AG10803 (cell line): ENCODE measurements at regions not wholly inside any gene's neighbourhood (a gene's known extent, or its start where the extent isn't known, plus 50 kb on each side); places are given as distances from the start of the nearest gene placed in this dataset.
"Not testable (repeated sequence)": the region's sequence is repeated elsewhere in the genome, so short reads cannot be mapped to it uniquely, and the experiment has no call there.

Experiments used
- DNase-seq: peaks from one replicate; pipeline ENCODE4 v3.0.0; 2010; ENCODE audit warnings: low read depth
- H3K4me3 ChIP-seq: 2 replicates; pipeline ENCODE4 v1.5.1; 2011; ENCODE audit warnings: mild to moderate bottlenecking, low read length, control low read depth
- TF ChIP-seq, protein P1 (sequence below): conservative IDR thresholded peaks from 2 replicates; pipeline ENCODE4 v1.5.1; 2011; ENCODE audit warnings: mild to moderate bottlenecking, low read length, control low read depth, inconsistent platforms

DNA sequence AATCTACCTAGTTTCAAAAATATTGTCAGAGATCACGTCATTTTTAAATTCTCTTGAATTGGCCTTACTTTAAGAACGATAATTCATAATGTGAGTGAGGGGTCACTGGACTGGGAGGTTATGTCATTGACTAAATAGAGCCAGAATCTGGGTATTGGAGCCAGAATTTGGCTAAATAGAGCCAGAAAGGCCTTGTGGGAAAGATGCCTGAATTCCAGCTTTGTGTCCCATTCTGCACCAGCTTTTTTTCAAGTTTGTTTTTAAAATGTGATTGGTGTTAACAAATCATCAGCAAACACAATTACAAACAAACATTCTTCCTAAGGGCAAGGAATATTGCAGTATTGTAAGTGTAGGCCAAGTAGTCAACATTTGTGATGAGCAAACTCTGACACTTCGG, 233.2 kb upstream of the PRKCQ start:
- TF ChIP-seq, protein P1, sequence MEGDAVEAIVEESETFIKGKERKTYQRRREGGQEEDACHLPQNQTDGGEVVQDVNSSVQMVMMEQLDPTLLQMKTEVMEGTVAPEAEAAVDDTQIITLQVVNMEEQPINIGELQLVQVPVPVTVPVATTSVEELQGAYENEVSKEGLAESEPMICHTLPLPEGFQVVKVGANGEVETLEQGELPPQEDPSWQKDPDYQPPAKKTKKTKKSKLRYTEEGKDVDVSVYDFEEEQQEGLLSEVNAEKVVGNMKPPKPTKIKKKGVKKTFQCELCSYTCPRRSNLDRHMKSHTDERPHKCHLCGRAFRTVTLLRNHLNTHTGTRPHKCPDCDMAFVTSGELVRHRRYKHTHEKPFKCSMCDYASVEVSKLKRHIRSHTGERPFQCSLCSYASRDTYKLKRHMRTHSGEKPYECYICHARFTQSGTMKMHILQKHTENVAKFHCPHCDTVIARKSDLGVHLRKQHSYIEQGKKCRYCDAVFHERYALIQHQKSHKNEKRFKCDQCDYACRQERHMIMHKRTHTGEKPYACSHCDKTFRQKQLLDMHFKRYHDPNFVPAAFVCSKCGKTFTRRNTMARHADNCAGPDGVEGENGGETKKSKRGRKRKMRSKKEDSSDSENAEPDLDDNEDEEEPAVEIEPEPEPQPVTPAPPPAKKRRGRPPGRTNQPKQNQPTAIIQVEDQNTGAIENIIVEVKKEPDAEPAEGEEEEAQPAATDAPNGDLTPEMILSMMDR = no peak
- peak; percentile 21 for DNase-seq
- no peak overlapping the region for H3K4me3 ChIP-seq

DNA sequence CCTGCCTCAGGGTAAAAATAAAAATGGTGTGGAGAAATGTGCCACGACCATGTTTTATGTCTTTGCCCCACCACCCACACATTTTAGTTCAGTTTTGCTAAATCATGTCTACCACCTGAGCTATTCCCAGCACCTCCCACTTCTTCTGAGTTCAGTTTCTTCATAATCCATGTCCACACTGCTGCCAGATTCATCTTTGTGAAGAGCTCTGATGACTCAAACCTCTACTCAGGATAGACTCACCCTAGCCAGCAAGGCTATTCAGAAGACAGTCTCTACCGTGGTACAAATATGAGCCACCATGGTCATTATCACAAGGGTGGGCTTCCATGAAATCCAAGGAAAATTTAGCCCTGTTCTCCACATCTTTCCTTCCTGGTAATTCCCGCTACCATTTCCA, 231.1 kb upstream of the PRKCQ start:
- TF ChIP-seq, protein P1 = no peak
- no peak for DNase-seq

DNA sequence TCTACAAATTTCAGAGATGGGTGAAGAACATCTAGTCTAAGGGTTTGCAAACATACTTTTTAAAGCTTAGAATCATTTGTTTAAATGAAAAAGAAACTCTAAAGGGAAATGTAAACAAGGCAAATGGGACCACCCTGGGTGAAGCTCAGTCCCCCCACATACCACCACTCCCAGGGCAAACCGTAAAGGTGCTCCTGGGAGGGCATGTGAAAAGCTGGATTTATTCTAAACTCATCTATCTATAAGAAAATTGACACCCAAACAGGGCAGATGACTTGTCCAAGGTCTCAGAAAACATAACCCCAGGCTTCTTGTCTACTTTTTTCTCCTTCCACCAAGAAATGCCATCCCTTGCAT, 223.3 kb upstream of the PRKCQ start:
- no peak overlapping the region for H3K4me3 ChIP-seq
- no peak for DNase-seq
- TF ChIP-seq, protein P1 = no peak

More for the DNA sequence above, 231.1 kb upstream of the PRKCQ start:
- H3K4me3 ChIP-seq = no peak overlapping the region

DNA sequence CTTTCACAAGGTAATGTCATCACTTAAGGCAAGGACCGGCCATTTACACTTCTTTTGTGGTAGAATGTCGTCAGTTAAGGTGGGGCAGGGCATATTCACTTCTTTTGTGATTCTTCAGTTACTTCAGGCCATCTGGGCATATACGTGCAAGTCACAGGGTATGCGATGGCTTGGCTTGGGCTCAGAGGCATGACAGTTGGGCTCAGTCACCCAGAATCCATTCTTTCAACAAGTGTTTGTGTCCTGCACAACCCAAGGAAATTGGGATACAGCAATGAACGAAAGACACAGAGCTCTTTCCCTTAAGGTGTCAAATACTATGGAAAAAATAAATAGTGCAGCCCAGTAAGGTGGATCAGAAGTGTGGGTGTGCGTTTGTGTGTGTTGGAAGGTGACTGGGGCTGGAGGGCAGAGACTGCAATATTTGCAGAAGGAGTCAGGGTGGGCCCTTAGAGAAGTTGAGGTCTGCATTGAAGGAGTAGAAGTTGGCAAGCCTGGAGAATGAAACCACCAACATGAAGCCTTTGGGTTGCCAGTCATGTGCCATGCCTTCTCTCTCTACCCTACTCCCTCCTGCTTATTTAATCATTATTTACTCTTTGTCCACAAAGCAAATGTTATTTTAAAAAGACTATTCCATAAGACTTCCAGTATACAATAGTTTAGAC, 222.8 kb upstream of the PRKCQ start:
- TF ChIP-seq, protein P1 = no peak
- no peak overlapping the region for H3K4me3 ChIP-seq
- DNase-seq = no peak

DNA sequence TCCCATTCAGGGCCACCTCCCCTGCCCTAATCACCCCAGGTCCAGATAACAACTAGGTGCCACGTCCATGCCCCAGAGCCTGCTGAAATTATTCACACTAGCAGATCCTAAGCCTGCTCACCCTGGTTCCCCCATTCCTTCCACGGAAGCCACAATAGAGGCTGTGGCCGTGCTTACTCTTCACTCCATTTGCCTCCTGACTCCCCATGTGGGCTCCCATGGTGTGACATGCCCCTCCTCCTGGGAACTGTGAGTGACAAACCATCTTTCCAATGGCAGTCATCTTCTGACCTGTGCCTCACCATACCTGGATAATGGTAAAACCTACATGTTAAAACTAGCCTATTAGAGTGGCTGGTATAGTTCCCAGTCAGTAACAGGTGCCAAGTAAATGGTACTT, 216.2 kb upstream of the PRKCQ start:
- TF ChIP-seq, protein P1 = no peak
- H3K4me3 ChIP-seq = no peak overlapping the region

DNA sequence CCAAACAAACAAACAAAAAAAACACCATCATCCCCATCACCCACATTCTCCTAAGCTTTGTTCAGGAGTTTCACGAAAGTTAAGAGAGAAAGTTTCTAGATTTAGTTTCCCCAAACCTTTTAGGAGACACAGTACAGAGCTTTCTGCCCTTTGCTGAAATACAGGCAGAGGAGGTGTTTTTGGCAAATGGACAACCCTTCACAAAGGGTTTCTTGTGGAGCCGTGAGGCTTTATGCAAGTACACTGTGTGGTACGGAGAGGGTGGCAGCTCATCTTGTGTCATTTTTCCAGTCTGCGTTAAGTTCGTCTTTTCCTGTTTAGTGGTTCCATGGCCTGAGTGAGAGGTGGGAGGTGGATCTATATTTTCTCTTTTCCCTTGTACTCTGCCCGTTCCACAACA, 215.5 kb upstream of the PRKCQ start:
- no peak for DNase-seq
- no peak overlapping the region for H3K4me3 ChIP-seq
- TF ChIP-seq, protein P1 = no peak

More for the DNA sequence above, 216.2 kb upstream of the PRKCQ start:
- no peak for DNase-seq

DNA sequence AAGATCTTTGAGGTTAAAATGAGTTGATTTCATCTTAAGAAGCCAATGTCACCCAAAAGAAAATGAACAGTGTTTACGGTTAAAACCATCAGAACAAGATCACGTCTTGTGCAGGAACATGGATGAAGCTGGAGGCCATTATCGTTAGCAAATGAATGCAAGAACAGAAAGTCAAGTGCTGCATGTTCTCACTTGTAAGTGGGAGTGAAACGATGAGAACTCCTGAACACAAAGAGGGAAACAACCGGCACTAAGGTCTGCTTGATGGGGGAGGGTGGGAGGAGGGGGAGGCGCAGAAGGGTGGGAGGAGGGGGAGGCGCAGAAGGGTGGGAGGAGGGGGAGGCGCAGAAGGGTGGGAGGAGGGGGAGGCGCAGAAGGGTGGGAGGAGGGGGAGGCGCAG, 214.8 kb upstream of the PRKCQ start:
- not testable (repeated sequence) for H3K4me3 ChIP-seq, DNase-seq

DNA sequence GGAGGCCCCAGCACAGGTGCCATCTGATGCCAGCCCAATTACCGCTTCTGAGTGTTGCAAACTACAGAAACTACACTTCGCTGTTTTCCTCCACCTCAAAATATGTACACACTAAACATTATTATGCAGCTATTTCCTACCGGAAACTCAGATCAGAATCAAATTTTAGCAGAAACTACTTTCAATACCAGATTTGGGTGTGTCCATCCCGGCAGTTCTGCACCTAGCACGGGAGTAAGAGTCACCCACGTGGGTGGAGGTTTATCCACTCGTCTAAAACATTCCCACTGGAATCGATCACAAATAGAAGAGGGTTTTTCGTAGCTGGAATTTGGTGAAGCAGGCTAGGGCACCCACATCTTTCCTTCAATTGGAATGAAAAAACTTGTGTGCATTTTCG, 214.4 kb upstream of the PRKCQ start:
- DNase-seq = no peak
- H3K4me3 ChIP-seq = no peak overlapping the region

More for the DNA sequence above, 214.4 kb upstream of the PRKCQ start:
- TF ChIP-seq, protein P1 = no peak
